GM10266 (cell line): ENCODE measurements at regions not wholly inside any gene's neighbourhood (a gene's known extent, or its start where the extent isn't known, plus 50 kb on each side); places are given as distances from the start of the nearest gene placed in this dataset.
"Not testable (repeated sequence)": the region's sequence is repeated elsewhere in the genome, so short reads cannot be mapped to it uniquely, and the experiment has no call there.

Experiments used
- DNase-seq: peaks from one replicate; pipeline ENCODE4 v3.0.0; 2012; ENCODE audit errors: extremely low spot score
- CTCF ChIP-seq: IDR thresholded peaks from 2 replicates; pipeline ENCODE4 v1.5.1; 2012; ENCODE audit warnings: mild to moderate bottlenecking, low read depth; ENCODE audit not compliant: control insufficient read depth, insufficient read depth; ENCODE audit errors: missing control alignments

DNA sequence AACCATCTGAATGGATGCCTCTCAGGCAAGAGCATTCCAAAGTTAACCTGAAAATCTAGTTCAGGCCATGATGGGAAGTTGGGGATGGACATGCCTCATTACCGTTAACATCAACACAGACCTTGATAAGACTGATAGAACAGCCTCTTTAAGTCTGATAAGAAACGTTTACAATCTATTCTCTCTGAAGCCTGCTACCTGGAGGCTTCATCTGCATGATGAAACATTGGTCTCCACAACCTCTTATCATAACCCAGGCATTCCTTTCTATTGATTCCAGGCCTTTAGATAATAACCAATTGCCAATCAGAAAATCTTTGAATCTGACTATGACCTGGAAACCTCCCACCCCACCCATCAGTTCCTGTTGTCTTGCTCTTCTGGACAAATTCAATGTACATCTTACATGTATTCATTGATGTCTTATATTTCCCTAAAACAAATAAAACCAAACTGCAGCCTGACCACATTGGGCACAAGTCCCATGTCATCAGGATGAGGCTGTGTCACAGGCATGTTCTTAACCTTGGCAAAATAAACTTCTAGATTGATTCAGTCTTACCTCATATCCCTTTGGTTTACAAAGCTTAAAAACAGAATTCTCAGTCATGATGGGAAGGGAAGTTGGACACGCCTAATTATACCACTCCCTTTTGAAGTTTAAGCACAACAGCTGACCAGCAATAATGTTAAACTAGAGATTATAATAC lies 843.8 kb upstream of the SPRY2 start:
- no peak for TF ChIP-seq CTCF
- DNase-seq, result no peak

DNA sequence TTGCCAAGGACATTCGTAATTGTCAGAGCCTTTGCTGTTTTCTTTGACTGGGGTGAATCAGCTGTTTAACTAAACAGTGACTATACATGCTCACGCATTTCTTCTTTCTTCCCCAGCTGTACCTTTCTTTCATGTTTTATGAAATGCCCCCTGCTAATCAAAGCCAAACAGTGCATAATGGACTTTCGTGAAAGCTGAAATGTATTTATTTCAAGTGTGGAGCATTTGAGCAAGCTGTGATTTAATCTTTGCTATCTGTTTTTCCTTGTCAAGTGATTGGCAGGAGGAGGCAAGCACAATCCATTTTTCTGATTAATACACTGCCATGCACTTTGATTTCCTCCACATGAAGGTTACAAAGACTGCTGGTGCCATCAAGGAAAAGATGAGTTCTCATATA lies 831.7 kb upstream of the SPRY2 start:
- DNase-seq, result no peak
- TF ChIP-seq CTCF, result no peak

- no peak for DNase-seq
- TF ChIP-seq CTCF, result peak; percentile 38
Measured at GRCh38 chr13:81171065-81171647, 830.2 kb upstream of the SPRY2 start.

DNA sequence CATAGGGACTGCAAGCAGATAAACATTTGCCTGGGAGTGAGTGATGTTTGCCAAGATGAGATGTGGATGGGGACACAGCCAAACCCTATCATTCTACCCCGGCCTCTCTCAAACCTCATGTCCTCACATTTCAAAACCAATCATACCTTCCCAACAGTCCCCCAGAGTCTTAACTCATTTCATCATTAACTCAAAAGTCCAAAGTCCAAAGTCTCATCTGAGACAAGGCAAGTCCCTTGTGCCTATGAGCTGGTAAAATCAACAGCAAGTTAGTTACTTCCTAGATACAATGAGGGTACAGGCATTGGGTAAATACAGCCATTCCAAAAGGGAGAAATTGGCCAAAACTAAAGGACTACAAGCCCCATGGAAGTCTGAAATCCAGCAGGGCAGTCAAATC lies 822.9 kb upstream of the SPRY2 start:
- DNase-seq, result not testable (repeated sequence)

DNA sequence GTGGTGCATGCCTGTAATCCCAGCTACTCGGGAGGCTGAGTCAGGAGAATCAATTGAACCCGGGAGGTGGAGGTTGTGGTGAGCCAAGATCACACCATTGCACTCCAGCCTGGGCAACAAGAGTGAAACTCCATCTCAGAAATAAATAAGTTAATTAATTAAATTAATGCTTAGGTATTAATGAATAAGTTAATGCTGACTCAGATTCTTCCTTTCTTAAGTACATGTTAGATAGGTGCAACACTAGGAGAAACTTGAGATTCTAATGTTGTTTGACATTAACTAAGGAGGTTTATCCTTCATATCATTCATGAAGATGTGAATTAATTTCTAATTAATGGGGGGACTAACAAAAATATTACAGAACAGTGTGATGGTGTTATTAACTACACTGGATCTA lies 812.6 kb upstream of the SPRY2 start:
- TF ChIP-seq CTCF, result no peak
- no peak for DNase-seq

DNA sequence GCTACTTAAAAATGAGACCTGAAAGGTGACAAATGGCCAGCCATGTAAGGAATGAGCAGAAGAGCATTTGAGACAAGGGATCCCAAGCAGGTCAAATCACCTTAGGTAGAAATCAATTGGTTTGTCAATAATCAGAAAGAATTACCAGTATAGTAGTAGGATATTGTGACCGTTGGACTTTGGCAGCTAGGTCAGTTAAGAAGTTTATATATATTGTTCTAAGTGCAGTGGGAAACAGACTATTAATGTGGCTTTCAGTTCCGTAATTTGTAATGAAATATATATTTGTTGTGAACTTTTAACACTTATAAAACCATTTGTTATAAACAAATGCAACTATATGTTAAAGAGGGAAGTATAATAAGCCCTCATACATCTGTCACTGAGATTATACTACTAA lies 807.9 kb upstream of the SPRY2 start:
- no peak for DNase-seq
- no peak for TF ChIP-seq CTCF

GRCh38 chr13:81146576-81146975 lies 805.6 kb upstream of the SPRY2 start:
- DNase-seq, result not testable (repeated sequence)

DNA sequence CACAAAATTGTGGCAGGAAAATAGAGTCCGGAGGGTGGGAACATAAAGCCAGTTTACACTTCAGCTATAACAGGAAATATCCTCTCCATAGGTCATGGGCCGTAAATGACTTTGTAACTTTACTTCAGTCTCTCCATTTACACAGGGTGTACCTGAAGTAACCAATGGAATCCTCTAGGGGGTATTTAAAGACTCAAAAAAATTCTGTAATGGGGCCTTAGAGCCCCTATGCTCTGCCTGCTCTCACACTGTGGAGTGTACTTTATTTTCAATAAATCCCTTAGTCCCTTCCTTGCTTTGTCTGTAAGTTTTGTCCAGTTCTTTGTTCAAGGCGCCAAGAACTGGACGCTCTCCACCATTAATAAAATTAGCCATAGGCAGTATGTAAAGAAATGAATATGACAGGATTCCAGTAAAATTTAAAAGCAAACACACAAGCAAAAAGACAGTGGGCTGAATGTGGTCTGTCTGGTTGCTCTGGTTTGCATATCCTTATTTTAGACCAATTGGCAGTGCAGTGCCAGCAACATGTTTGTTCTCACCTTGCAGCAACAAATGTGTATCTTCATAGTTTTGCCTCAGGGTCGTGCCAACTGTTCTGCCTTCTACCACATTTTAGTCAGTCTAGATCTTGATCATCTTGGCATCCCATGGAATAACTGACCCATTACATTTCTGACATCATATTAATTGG lies 801.5 kb upstream of the SPRY2 start:
- no peak for DNase-seq
- TF ChIP-seq CTCF, result no peak
